Fibroblast of the aortic adventitia (primary cell): ENCODE measurements at regions not wholly inside any gene's neighbourhood (a gene's known extent, or its start where the extent isn't known, plus 50 kb on each side); places are given as distances from the start of the nearest gene placed in this dataset.
"Not testable (repeated sequence)": the region's sequence is repeated elsewhere in the genome, so short reads cannot be mapped to it uniquely, and the experiment has no call there.

Experiments used
- DNase-seq: peaks from one replicate; pipeline ENCODE4 v3.0.0-alpha.2; 2010; ENCODE audit warnings: low read depth
- H3K4me3 ChIP-seq: 2 replicates; pipeline ENCODE4 v1.5.1; 2011; ENCODE audit warnings: low read depth, mild to moderate bottlenecking, control low read depth, low read length, moderate library complexity
- TF ChIP-seq, protein P1 (sequence below): IDR thresholded peaks from 2 replicates; pipeline ENCODE4 v1.5.1; 2011; ENCODE audit warnings: mild to moderate bottlenecking, low read length, control low read depth, inconsistent platforms; ENCODE audit not compliant: insufficient read depth

GRCh38 chr5:60494635-60495034 is 205.3 kb downstream of the DEPDC1B start:
- H3K4me3 ChIP-seq = no peak overlapping the region
- TF ChIP-seq, protein P1, sequence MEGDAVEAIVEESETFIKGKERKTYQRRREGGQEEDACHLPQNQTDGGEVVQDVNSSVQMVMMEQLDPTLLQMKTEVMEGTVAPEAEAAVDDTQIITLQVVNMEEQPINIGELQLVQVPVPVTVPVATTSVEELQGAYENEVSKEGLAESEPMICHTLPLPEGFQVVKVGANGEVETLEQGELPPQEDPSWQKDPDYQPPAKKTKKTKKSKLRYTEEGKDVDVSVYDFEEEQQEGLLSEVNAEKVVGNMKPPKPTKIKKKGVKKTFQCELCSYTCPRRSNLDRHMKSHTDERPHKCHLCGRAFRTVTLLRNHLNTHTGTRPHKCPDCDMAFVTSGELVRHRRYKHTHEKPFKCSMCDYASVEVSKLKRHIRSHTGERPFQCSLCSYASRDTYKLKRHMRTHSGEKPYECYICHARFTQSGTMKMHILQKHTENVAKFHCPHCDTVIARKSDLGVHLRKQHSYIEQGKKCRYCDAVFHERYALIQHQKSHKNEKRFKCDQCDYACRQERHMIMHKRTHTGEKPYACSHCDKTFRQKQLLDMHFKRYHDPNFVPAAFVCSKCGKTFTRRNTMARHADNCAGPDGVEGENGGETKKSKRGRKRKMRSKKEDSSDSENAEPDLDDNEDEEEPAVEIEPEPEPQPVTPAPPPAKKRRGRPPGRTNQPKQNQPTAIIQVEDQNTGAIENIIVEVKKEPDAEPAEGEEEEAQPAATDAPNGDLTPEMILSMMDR = no peak
- no peak for DNase-seq

DNA sequence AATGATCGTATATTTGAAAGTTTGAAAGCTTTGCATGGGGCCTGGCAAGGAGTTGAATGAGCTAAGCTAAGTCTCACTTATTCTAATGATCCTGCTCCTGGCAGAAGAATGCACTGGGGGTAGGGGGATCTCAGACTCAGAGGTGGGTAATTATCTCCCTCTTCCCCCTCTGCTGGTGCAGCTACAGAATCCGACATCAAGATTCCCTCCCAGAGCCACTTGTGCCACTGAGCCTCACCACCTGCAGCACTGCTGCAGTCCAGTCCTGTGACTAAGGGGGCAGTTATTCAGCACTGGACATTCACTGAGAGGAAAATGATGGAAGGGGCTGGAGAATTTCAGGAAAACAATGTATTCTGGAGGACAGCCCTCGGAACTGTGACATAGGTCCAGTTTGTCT is 205.8 kb downstream of the DEPDC1B start:
- TF ChIP-seq, protein P1 = no peak
- no peak for DNase-seq
- no peak overlapping the region for H3K4me3 ChIP-seq

DNA sequence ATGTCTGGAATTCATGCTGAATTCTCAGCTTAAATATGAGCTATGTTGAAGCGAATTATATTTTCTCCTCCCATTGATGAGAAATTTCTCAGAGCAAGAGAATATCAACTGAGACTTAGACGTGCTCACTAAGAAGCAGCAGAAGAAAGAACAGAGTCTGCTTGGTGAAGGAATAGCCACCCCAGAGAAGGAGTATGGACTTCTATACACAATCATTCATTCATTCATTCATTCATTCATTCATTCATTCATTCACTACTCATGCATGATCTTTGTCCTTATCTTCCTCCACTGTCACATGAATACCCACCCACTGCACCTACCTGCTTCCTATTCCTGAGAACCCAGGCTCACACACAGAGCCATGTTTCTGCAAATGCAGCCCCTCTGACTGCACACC is 206.6 kb downstream of the DEPDC1B start:
- no peak overlapping the region for H3K4me3 ChIP-seq
- TF ChIP-seq, protein P1 = no peak

DNA sequence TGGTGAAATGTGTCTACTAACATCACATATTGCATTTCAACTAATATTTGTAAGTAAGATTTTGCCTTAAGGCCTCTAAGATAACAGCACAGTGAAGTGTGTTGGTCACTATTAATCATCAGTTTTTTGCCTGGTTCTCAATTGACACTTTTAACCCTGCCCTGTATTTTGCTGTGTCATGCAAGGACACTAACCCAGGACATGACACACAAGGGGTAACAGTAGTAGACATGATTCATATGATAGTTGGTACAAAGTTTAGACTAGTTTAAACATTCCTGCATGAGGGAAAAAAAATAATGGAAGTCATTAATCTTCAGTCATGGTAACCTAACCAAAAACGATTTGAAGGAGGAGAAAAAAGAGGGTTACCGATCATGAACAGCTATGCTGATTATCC is 207.0 kb downstream of the DEPDC1B start:
- TF ChIP-seq, protein P1 = no peak
- peak; percentile 48 for DNase-seq

More for the DNA sequence above, 206.6 kb downstream of the DEPDC1B start:
- DNase-seq = no peak

DNA sequence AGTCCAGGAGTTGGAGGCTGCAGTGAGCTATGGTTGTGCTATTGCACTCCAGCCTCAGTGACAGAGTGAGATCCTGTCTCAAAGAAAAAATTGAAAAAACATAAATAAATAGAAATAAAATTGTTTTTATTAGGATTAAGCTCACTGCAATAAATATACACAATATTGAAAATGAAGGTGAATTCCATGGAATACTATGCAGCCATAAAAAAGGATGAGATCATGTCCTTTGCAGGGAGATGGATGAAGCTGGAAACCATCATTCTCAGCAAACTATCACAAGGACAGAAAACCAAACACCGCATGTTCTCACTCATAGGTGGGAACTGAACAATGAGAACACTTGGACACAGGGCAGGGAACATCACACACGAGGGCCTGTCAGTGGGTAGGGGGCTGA is 207.6 kb downstream of the DEPDC1B start:
- DNase-seq, H3K4me3 ChIP-seq: not testable (repeated sequence)

More for the DNA sequence above, 207.0 kb downstream of the DEPDC1B start:
- H3K4me3 ChIP-seq = no peak overlapping the region

DNA sequence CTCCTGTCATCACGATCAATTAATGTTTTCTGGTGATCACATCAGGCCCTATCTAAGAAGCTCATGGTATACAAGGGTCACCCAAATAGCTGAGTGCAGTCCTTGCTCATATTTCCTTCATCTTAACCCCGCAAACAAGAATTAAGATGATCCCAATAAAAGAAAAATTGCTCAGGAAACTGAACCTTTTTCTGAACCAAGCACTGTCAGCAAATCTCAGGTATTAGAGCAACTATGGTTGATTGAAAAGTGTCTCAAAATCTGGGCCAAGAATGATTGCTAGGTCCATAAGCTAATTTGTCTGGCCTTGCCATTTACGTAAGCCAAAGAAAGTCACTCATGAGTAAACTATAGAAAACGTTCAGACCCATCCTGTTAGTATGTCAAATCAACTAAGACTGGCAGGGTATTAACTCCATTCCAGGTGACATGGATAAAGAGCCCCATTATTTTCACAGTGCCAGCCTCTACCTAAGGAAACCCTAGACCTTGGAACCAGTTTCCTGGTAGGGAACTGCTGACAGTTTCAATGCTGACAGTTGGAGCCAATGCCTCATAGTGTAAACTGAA is 209.3 kb downstream of the DEPDC1B start:
- no peak overlapping the region for H3K4me3 ChIP-seq
- DNase-seq = no peak
- TF ChIP-seq, protein P1 = no peak

GRCh38 chr5:60489856-60490255 is 210.1 kb downstream of the DEPDC1B start:
- DNase-seq = no peak
- no peak overlapping the region for H3K4me3 ChIP-seq
- TF ChIP-seq, protein P1 = no peak
